Activated CD4-positive, alpha-beta T cell treated with anti-CD3 and anti-CD28 coated beads, Interleukin-10, Interleukin-2, amounts not matched to agents 100 ng/mL and 50 ng/mL, durations not matched to agents 16 hours and 8 hours (primary cell): ENCODE measurements at regions not wholly inside any gene's neighbourhood (a gene's known extent, or its start where the extent isn't known, plus 50 kb on each side); places are given as distances from the start of the nearest gene placed in this dataset.

Source experiments
- DNase-seq: peaks from one replicate; pipeline ENCODE4 v3.0.0-alpha.2; 2020

DNA sequence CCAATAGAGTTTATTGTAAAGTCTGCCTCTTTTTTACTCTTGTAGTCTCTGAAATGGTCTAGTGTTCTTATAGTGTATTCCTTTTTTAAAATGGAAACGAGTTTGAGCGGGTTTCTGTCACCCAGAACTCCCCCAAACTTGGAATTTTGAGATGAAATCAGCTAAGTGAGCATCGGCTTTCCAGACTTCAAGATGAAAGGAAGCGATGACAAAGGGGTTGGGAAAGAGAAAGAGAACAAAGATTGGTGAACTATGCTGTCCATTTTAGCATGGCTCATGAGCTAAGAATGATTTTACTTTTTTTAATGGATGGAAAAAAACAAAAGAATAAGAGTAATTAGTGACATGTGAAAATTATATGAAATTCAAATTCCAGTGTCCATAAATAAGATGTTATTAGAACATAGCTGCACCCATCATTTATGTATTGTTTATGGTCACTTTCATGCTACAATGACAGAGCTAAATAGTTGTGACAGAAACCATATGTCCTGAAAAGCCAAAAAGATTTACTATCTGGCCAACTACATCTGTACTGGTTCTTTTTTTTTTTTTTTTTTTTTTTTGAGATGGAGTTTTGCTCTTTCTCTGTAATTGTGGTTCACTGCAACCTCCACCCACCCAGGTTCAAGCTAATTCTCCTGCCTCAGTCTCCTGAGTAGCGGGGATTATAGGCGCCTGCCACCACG is 52.7 kb upstream of the PDZRN3 start:
- DNase-seq = no peak
